ENCODE measurements at regions not wholly inside any gene's neighbourhood (a gene's known extent, or its start where the extent isn't known, plus 50 kb on each side); places are given as distances from the start of the nearest gene placed in this dataset.

GRCh38 chr12:82028772-82029171 is 269.6 kb upstream of the PPFIA2 start:
- no peak for TF ChIP-seq CTCF (IDR thresholded peaks at IDR 0.05; ENCODE audit: borderline replicate concordance, insufficient read depth, low read depth, low read length)
- H3K4me3 ChIP-seq (ENCODE audit: low read depth, low read length): no peak overlapping the region

DNA sequence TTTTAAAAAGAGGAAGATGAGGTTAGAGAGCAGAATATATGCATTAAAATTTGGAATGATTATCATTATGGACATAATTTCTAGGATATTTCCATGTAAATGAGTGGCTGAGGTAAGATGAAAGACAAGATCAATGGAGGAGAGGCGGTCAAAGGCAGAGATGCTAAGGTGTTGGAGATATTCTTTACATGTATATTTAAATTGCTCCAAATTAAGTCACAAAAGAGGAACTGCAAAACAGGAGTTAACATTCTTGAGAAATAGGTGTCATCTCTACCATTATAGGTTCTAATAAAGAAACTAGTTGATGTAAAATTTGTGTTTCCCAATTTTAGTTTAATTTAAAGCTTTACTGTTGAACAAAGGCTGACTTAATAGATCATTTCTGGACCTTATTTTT is 268.5 kb upstream of the PPFIA2 start:
- no peak for TF ChIP-seq CTCF (IDR thresholded peaks at IDR 0.05; ENCODE audit: borderline replicate concordance, insufficient read depth, low read depth, low read length)
- no peak overlapping the region for H3K4me3 ChIP-seq (ENCODE audit: low read depth, low read length)

GRCh38 chr12:82025462-82025861 is 266.3 kb upstream of the PPFIA2 start:
- no peak overlapping the region for H3K4me3 ChIP-seq (ENCODE audit: low read depth, low read length)
- TF ChIP-seq CTCF (IDR thresholded peaks at IDR 0.05; ENCODE audit: borderline replicate concordance, insufficient read depth, low read depth, low read length): no peak

DNA sequence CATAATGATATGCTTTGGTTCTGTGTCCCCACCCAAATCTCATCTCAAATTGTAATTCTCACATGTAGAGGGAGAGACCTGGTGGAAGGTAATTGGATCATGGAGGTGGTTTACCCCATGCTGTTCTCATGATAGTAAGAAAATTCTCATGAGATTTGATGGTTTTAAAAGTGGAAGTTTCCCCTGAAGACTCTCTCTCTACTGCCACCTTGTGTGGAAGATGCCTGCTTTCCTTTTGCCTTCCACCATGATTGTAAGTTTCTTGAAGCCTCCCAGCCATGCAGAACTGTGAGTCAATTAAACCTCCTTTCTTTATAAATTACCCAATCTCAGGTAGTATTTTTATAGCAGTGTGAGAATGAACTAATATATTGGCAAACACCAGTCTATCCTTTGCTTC is 260.4 kb upstream of the PPFIA2 start:
- 0 out of 2 replicates have a peak, but pooled peaks have one; percentile 11 for TF ChIP-seq CTCF (IDR thresholded peaks at IDR 0.05; ENCODE audit: borderline replicate concordance, insufficient read depth, low read depth, low read length)
- H3K4me3 ChIP-seq (ENCODE audit: low read depth, low read length): no peak overlapping the region

DNA sequence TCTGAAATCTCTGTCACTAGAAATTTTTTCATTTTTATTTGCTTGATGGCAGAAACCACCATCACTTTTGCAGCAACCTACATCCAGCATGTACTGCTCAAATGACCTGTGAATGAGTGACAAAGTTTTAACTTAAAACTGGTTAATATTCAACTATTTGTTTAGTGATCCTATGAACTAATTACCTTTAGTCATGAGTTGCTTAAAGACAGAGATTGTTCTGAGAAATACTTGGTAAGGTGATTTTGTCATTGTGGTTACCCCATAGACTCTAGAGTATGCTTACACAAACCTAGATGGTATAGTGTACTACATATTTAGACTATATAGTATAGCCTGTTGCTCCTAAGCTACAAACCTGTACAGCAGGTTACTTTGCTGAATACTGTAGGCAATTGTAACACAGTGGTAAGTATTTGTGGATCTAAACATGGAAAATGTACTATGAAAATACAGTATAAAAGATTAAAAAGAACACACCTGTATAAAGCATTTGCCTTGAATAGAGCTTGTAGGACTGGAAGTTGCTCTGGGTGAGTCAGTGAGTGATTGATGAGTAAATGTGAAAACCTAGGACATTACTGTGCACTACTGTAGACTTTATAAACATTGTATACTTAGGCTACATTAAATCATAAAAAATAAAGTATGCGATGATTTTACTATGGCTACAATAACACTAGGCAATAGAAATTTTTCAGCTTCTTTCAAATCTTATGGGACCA is 256.6 kb upstream of the PPFIA2 start:
- no peak for TF ChIP-seq CTCF (IDR thresholded peaks at IDR 0.05; ENCODE audit: borderline replicate concordance, insufficient read depth, low read depth, low read length)
- no peak overlapping the region for H3K4me3 ChIP-seq (ENCODE audit: low read depth, low read length)

DNA sequence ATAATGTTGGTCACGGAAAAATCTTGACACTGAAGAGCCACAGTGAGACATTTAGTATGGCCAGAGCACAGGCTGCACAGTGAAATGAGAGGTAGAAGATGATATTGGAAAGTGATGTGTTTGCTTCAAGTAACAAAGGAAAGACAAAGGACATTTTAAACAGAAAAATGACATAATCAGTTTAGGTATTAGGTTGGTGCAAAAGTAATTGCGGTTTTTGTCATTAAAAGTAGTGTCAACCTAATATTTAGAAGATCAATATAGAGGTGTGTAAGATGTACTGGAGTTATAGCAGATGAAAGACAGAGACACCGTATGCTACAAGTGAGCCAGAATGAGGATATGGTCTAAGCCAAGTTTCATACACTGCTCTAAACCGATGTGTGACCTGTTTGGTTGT is 253.0 kb upstream of the PPFIA2 start:
- no peak for TF ChIP-seq CTCF (IDR thresholded peaks at IDR 0.05; ENCODE audit: borderline replicate concordance, insufficient read depth, low read depth, low read length)
- no peak overlapping the region for H3K4me3 ChIP-seq (ENCODE audit: low read depth, low read length)

DNA sequence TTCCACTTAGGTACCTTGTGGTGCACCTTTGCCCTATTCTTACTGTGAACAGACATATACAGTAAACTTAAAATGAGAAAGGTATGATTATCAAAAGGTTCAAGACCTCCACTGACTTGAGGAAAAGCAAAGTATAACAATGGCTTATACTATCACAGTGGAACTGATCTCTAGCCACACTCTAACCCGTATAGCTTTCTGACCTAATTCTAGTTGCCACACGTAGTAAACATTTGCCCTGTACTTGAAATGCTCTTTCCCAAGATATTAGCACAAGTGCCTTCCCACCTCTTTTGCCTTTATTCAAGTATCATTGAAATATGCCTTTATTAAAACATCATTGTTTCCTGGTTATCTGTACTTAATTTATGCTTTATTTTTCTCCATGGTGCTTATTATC is 250.4 kb upstream of the PPFIA2 start:
- TF ChIP-seq CTCF (IDR thresholded peaks at IDR 0.05; ENCODE audit: borderline replicate concordance, insufficient read depth, low read depth, low read length): no peak
- no peak overlapping the region for H3K4me3 ChIP-seq (ENCODE audit: low read depth, low read length)

Measured in GM12875 (cell line).